GM23338 (cell line): ENCODE measurements at regions not wholly inside any gene's neighbourhood (a gene's known extent, or its start where the extent isn't known, plus 50 kb on each side); places are given as distances from the start of the nearest gene placed in this dataset.
A peak's percentile ranks its signal among the peaks of the same experiment; 100 is the strongest.

Source experiments
- REST ChIP-seq: IDR thresholded peaks from one replicate; pipeline ENCODE4 v1.6.1; 2018; ENCODE audit warnings: antibody characterized with exemption; ENCODE audit not compliant: unreplicated experiment
- TF ChIP-seq, protein P1 (sequence below), 2 experiments: fragments of 200-600 bp in 1 of 2; sonication (generic) in 1 of 2; conservative IDR thresholded peaks; 2 replicates each; pipeline versions ENCODE4 v1.5.1 to v1.6.1; 2016 to 2017; ENCODE audit warnings: antibody characterized with exemption in 2 of 2, low read depth in 2 of 2, mild to moderate bottlenecking in 2 of 2, moderate library complexity in 1 of 2

DNA sequence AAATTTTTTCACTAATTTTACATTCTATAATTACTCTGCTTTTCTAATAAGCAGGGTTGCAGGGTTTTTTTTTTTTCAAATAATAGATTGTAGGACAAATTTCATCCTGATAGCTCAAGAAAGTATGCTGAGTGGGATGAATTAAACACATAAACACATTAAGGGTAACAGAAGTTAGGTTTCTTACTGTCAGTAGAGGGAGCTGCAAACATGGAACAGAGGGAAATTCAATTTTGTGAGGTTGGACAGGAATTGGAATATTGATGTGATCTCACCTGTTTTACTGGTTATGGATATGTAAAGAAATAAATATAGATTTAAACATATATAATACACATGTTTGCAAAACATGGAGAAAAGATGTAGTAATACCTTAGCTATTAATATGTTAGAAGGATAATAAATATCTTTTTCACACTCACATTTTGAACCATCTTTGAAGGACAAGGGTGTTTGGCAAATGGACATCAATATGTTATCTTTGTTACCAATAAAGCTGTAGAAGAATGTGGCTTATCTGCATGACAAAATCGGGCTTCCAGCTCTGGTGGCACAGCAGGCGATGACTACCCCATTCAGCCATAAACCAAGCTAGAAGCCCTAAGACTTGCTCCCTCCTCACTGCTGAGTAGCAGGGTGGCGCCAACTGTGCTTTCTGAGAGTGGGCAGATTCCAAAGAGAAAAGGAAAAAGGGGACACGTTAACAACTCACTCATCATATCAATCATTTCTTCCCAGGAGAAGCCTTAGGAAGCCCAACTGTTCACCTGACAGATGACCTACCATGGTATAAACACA is 1257.4 kb downstream of the GATA3 start:
- TF ChIP-seq REST: no peak
- TF ChIP-seq, protein P1, sequence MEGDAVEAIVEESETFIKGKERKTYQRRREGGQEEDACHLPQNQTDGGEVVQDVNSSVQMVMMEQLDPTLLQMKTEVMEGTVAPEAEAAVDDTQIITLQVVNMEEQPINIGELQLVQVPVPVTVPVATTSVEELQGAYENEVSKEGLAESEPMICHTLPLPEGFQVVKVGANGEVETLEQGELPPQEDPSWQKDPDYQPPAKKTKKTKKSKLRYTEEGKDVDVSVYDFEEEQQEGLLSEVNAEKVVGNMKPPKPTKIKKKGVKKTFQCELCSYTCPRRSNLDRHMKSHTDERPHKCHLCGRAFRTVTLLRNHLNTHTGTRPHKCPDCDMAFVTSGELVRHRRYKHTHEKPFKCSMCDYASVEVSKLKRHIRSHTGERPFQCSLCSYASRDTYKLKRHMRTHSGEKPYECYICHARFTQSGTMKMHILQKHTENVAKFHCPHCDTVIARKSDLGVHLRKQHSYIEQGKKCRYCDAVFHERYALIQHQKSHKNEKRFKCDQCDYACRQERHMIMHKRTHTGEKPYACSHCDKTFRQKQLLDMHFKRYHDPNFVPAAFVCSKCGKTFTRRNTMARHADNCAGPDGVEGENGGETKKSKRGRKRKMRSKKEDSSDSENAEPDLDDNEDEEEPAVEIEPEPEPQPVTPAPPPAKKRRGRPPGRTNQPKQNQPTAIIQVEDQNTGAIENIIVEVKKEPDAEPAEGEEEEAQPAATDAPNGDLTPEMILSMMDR (conservative IDR thresholded peaks at IDR 0.05; ENCODE audit: low read depth in 2 of 2): peak; percentile 54 to 55
